Occipital lobe (tissue), 1 donor: ENCODE measurements at regions not wholly inside any gene's neighbourhood (a gene's known extent, or its start where the extent isn't known, plus 50 kb on each side); places are given as distances from the start of the nearest gene placed in this dataset.

Source experiments
- DNase-seq: peaks from one replicate; lab custom pipeline; 2025; lab: John Stamatoyannopoulos, UW

- DNase-seq: no peak
These were observed 385.3 kb downstream of the EPM2A start for GRCh38 chr6:145349950-145350510.

- no peak for DNase-seq
These were observed 384.4 kb downstream of the EPM2A start for GRCh38 chr6:145350928-145351327.

- no peak for DNase-seq
These were observed 382.8 kb downstream of the EPM2A start for GRCh38 chr6:145352382-145353080.

GRCh38 chr6:145360865-145361264 is 374.5 kb downstream of the EPM2A start:
- DNase-seq: no peak

GRCh38 chr6:145367149-145367548 is 368.2 kb downstream of the EPM2A start:
- no peak for DNase-seq

GRCh38 chr6:145368075-145368474 is 367.2 kb downstream of the EPM2A start:
- DNase-seq: no peak

- DNase-seq: no peak
These were observed 364.8 kb downstream of the EPM2A start for GRCh38 chr6:145370559-145370958.

GRCh38 chr6:145372671-145373151 is 362.6 kb downstream of the EPM2A start:
- no peak for DNase-seq

GRCh38 chr6:145373826-145374225 is 361.5 kb downstream of the EPM2A start:
- no peak for DNase-seq

GRCh38 chr6:145374570-145374969 is 360.8 kb downstream of the EPM2A start:
- DNase-seq: no peak

- DNase-seq: no peak
These were observed 359.8 kb downstream of the EPM2A start for GRCh38 chr6:145375502-145375901.

GRCh38 chr6:145380186-145380585 is 355.1 kb downstream of the EPM2A start:
- no peak for DNase-seq

- no peak for DNase-seq
These were observed 353.4 kb downstream of the EPM2A start for GRCh38 chr6:145381941-145382340.

- no peak for DNase-seq
These were observed 351.9 kb downstream of the EPM2A start for GRCh38 chr6:145383428-145383827.

- DNase-seq: no peak
These were observed 350.8 kb downstream of the EPM2A start for GRCh38 chr6:145384503-145384902.

GRCh38 chr6:145396499-145396898 is 338.8 kb downstream of the EPM2A start:
- no peak for DNase-seq

GRCh38 chr6:145400508-145400907 is 334.8 kb downstream of the EPM2A start:
- DNase-seq: no peak

- no peak for DNase-seq
These were observed 330.2 kb downstream of the EPM2A start for GRCh38 chr6:145405006-145405551.

GRCh38 chr6:145406783-145407182 is 328.5 kb downstream of the EPM2A start:
- DNase-seq: no peak

- DNase-seq: no peak
These were observed 319.7 kb downstream of the EPM2A start for GRCh38 chr6:145415616-145416015.

- DNase-seq: no peak
These were observed 314.7 kb downstream of the EPM2A start for GRCh38 chr6:145420599-145420998.

GRCh38 chr6:145423936-145424335 is 311.4 kb downstream of the EPM2A start:
- DNase-seq: no peak

- DNase-seq: no peak
These were observed 308.1 kb downstream of the EPM2A start for GRCh38 chr6:145427232-145427631.
